ENCODE measurements at regions not wholly inside any gene's neighbourhood (a gene's known extent, or its start where the extent isn't known, plus 50 kb on each side); places are given as distances from the start of the nearest gene placed in this dataset.

- H3K79me1 ChIP-seq (ENCODE audit: low read length): no peaks in the 10 kb centered on the region
- no peak overlapping the region for H3K4ac ChIP-seq (ENCODE audit: low read depth, low read length)
- no peaks in the 10 kb centered on the region for H3K27me3 ChIP-seq (ENCODE audit: insufficient read depth, low read length, poor library complexity)
- H3K4me3 ChIP-seq (ENCODE audit: low read length): no peak overlapping the region
- H2BK120ac ChIP-seq (ENCODE audit: low read depth, low read length): no peak overlapping the region
- whole genome bisulfite sequencing (ENCODE audit: extremely low coverage, insufficient coverage, low lambda C conversion rate): no CpG with 5 or more reads among the region's 1 CpG
- no peak overlapping the region for H2BK15ac ChIP-seq (replicated peaks; ENCODE audit: low read depth)
- no peak overlapping the region for H3K4me2 ChIP-seq (ENCODE audit: low read length)
- H2BK5ac ChIP-seq (ENCODE audit: low read length): no peak overlapping the region
- H3K27ac ChIP-seq (ENCODE audit: low read depth, low read length): no peak overlapping the region
- H3K56ac ChIP-seq (ENCODE audit: low read length): no peak overlapping the region
- H3K36me3 ChIP-seq (ENCODE audit: control insufficient read depth, insufficient read depth, low read length): no peaks in the 10 kb centered on the region
- no peak overlapping the region for H3K23ac ChIP-seq (ENCODE audit: low read length)
- H4K5ac ChIP-seq (ENCODE audit: low read length): no peak overlapping the region
- no peak overlapping the region for H4K8ac ChIP-seq (ENCODE audit: low read depth, low read length)
- H3K4me1 ChIP-seq (ENCODE audit: control insufficient read depth, low read depth, low read length): no peaks in the 10 kb centered on the region
- no peak overlapping the region for H3K18ac ChIP-seq (ENCODE audit: low read length)
- no peaks in the 10 kb centered on the region for H3K79me2 ChIP-seq (ENCODE audit: control insufficient read depth, insufficient read depth, low read length)
- H2AK5ac ChIP-seq (ENCODE audit: low read length): no peak overlapping the region
- no peak for DNase-seq
- H3K9ac ChIP-seq (ENCODE audit: low read length): no peak overlapping the region
These were observed 1573.4 kb downstream of the EFNA5 start for GRCh38 chr5:106097340-106097739.

- Histone ChIP-seq H3K27ac (ENCODE audit: low read depth, low read length) (no peak overlapping the region), H3K4me2 (ENCODE audit: low read length) (no peak overlapping the region), H3K79me2 (ENCODE audit: control insufficient read depth, insufficient read depth, low read length) (no peaks in the 10 kb centered on the region), H3K79me1 (ENCODE audit: low read length) (no peaks in the 10 kb centered on the region), H3K4ac (ENCODE audit: low read depth, low read length) (no peak overlapping the region), H4K5ac (ENCODE audit: low read length) (no peak overlapping the region), H2AK5ac (ENCODE audit: low read length) (no peak overlapping the region), H3K18ac (ENCODE audit: low read length) (no peak overlapping the region), H2BK5ac (ENCODE audit: low read length) (no peak overlapping the region), H3K56ac (ENCODE audit: low read length) (no peak overlapping the region), H3K4me3 (ENCODE audit: low read length) (no peak overlapping the region), H4K8ac (ENCODE audit: low read depth, low read length) (no peak overlapping the region), H3K9ac (ENCODE audit: low read length) (no peak overlapping the region), H3K36me3 (ENCODE audit: control insufficient read depth, insufficient read depth, low read length) (no peaks in the 10 kb centered on the region), H2BK15ac (replicated peaks; ENCODE audit: low read depth) (no peak overlapping the region), H3K27me3 (ENCODE audit: insufficient read depth, low read length, poor library complexity) (no peaks in the 10 kb centered on the region), H3K4me1 (ENCODE audit: control insufficient read depth, low read depth, low read length) (no peaks in the 10 kb centered on the region), H2BK120ac (ENCODE audit: low read depth, low read length) (no peak overlapping the region), H3K23ac (ENCODE audit: low read length) (no peak overlapping the region)
- DNase-seq: no peak
These were observed 1575.9 kb downstream of the EFNA5 start for GRCh38 chr5:106094839-106095238.

GRCh38 chr5:106094204-106094607 lies 1576.5 kb downstream of the EFNA5 start:
- no peaks in the 10 kb centered on the region for H3K79me1 ChIP-seq (ENCODE audit: low read length)
- no peak overlapping the region for H3K4me3 ChIP-seq (ENCODE audit: low read length)
- no peak overlapping the region for H3K56ac ChIP-seq (ENCODE audit: low read length)
- H4K5ac ChIP-seq (ENCODE audit: low read length): no peak overlapping the region
- DNase-seq: peak; percentile 10
- H3K9ac ChIP-seq (ENCODE audit: low read length): no peak overlapping the region
- H3K4ac ChIP-seq (ENCODE audit: low read depth, low read length): no peak overlapping the region
- no peaks in the 10 kb centered on the region for H3K4me1 ChIP-seq (ENCODE audit: control insufficient read depth, low read depth, low read length)
- H2AK5ac ChIP-seq (ENCODE audit: low read length): no peak overlapping the region
- no peaks in the 10 kb centered on the region for H3K79me2 ChIP-seq (ENCODE audit: control insufficient read depth, insufficient read depth, low read length)
- no peaks in the 10 kb centered on the region for H3K27me3 ChIP-seq (ENCODE audit: insufficient read depth, low read length, poor library complexity)
- H3K23ac ChIP-seq (ENCODE audit: low read length): no peak overlapping the region
- no peak overlapping the region for H3K27ac ChIP-seq (ENCODE audit: low read depth, low read length)
- no CpG with 5 or more reads among the region's 4 CpGs for WGBS (ENCODE audit: extremely low coverage, insufficient coverage, low lambda C conversion rate)
- H2BK15ac ChIP-seq (replicated peaks; ENCODE audit: low read depth): no peak overlapping the region
- H4K8ac ChIP-seq (ENCODE audit: low read depth, low read length): no peak overlapping the region
- H3K4me2 ChIP-seq (ENCODE audit: low read length): no peak overlapping the region
- H3K18ac ChIP-seq (ENCODE audit: low read length): no peak overlapping the region
- no peak overlapping the region for H2BK120ac ChIP-seq (ENCODE audit: low read depth, low read length)
- H2BK5ac ChIP-seq (ENCODE audit: low read length): no peak overlapping the region
- H3K36me3 ChIP-seq (ENCODE audit: control insufficient read depth, insufficient read depth, low read length): no peaks in the 10 kb centered on the region

- WGBS (ENCODE audit: extremely low coverage, insufficient coverage, low lambda C conversion rate): no CpG with 5 or more reads among the region's 1 CpG
- H3K27me3 ChIP-seq (ENCODE audit: insufficient read depth, low read length, poor library complexity): no peaks in the 10 kb centered on the region
- H2BK120ac ChIP-seq (ENCODE audit: low read depth, low read length): no peak overlapping the region
- H3K36me3 ChIP-seq (ENCODE audit: control insufficient read depth, insufficient read depth, low read length): no peaks in the 10 kb centered on the region
- DNase-seq: no peak
- no peak overlapping the region for H3K27ac ChIP-seq (ENCODE audit: low read depth, low read length)
- H3K4me2 ChIP-seq (ENCODE audit: low read length): no peak overlapping the region
- no peak overlapping the region for H2AK5ac ChIP-seq (ENCODE audit: low read length)
- no peak overlapping the region for H3K4me3 ChIP-seq (ENCODE audit: low read length)
- no peak overlapping the region for H4K5ac ChIP-seq (ENCODE audit: low read length)
- no peak overlapping the region for H3K18ac ChIP-seq (ENCODE audit: low read length)
- H2BK5ac ChIP-seq (ENCODE audit: low read length): no peak overlapping the region
- H3K4ac ChIP-seq (ENCODE audit: low read depth, low read length): no peak overlapping the region
- H3K56ac ChIP-seq (ENCODE audit: low read length): no peak overlapping the region
- H3K23ac ChIP-seq (ENCODE audit: low read length): no peak overlapping the region
- no peak overlapping the region for H2BK15ac ChIP-seq (replicated peaks; ENCODE audit: low read depth)
- no peaks in the 10 kb centered on the region for H3K79me2 ChIP-seq (ENCODE audit: control insufficient read depth, insufficient read depth, low read length)
- H3K4me1 ChIP-seq (ENCODE audit: control insufficient read depth, low read depth, low read length): no peaks in the 10 kb centered on the region
- no peak overlapping the region for H3K9ac ChIP-seq (ENCODE audit: low read length)
- H3K79me1 ChIP-seq (ENCODE audit: low read length): no peaks in the 10 kb centered on the region
- H4K8ac ChIP-seq (ENCODE audit: low read depth, low read length): no peak overlapping the region
These were observed 1577.6 kb downstream of the EFNA5 start for GRCh38 chr5:106093134-106093533.

- H3K4me3 ChIP-seq (ENCODE audit: low read length): no peak overlapping the region
- H4K5ac ChIP-seq (ENCODE audit: low read length): no peak overlapping the region
- no peak overlapping the region for H2BK120ac ChIP-seq (ENCODE audit: low read depth, low read length)
- H3K79me1 ChIP-seq (ENCODE audit: low read length): no peaks in the 10 kb centered on the region
- H2AK5ac ChIP-seq (ENCODE audit: low read length): no peak overlapping the region
- no peak overlapping the region for H4K8ac ChIP-seq (ENCODE audit: low read depth, low read length)
- no peak for DNase-seq
- no peaks in the 10 kb centered on the region for H3K36me3 ChIP-seq (ENCODE audit: control insufficient read depth, insufficient read depth, low read length)
- H3K9ac ChIP-seq (ENCODE audit: low read length): no peak overlapping the region
- H3K4ac ChIP-seq (ENCODE audit: low read depth, low read length): no peak overlapping the region
- no peak overlapping the region for H3K23ac ChIP-seq (ENCODE audit: low read length)
- no peak overlapping the region for H2BK15ac ChIP-seq (replicated peaks; ENCODE audit: low read depth)
- H3K27ac ChIP-seq (ENCODE audit: low read depth, low read length): no peak overlapping the region
- no peaks in the 10 kb centered on the region for H3K4me1 ChIP-seq (ENCODE audit: control insufficient read depth, low read depth, low read length)
- no CpG with 5 or more reads among the region's 1 CpG for WGBS (ENCODE audit: extremely low coverage, insufficient coverage, low lambda C conversion rate)
- H2BK5ac ChIP-seq (ENCODE audit: low read length): no peak overlapping the region
- no peaks in the 10 kb centered on the region for H3K27me3 ChIP-seq (ENCODE audit: insufficient read depth, low read length, poor library complexity)
- no peaks in the 10 kb centered on the region for H3K79me2 ChIP-seq (ENCODE audit: control insufficient read depth, insufficient read depth, low read length)
- no peak overlapping the region for H3K4me2 ChIP-seq (ENCODE audit: low read length)
- no peak overlapping the region for H3K56ac ChIP-seq (ENCODE audit: low read length)
- no peak overlapping the region for H3K18ac ChIP-seq (ENCODE audit: low read length)
These were observed 1578.3 kb downstream of the EFNA5 start for GRCh38 chr5:106092455-106092854.

GRCh38 chr5:106089073-106089472 lies 1581.7 kb downstream of the EFNA5 start:
- H2BK120ac ChIP-seq (ENCODE audit: low read depth, low read length): no peak overlapping the region
- H3K4me3 ChIP-seq (ENCODE audit: low read length): no peak overlapping the region
- no peak for DNase-seq
- H3K36me3 ChIP-seq (ENCODE audit: control insufficient read depth, insufficient read depth, low read length): no peaks in the 10 kb centered on the region
- no peak overlapping the region for H2BK5ac ChIP-seq (ENCODE audit: low read length)
- H3K4ac ChIP-seq (ENCODE audit: low read depth, low read length): no peak overlapping the region
- H3K18ac ChIP-seq (ENCODE audit: low read length): no peak overlapping the region
- no peak overlapping the region for H3K27ac ChIP-seq (ENCODE audit: low read depth, low read length)
- no peak overlapping the region for H2AK5ac ChIP-seq (ENCODE audit: low read length)
- H3K79me2 ChIP-seq (ENCODE audit: control insufficient read depth, insufficient read depth, low read length): no peaks in the 10 kb centered on the region
- no peak overlapping the region for H3K23ac ChIP-seq (ENCODE audit: low read length)
- H4K5ac ChIP-seq (ENCODE audit: low read length): no peak overlapping the region
- H3K9ac ChIP-seq (ENCODE audit: low read length): no peak overlapping the region
- H3K56ac ChIP-seq (ENCODE audit: low read length): no peak overlapping the region
- H3K79me1 ChIP-seq (ENCODE audit: low read length): no peaks in the 10 kb centered on the region
- H2BK15ac ChIP-seq (replicated peaks; ENCODE audit: low read depth): no peak overlapping the region
- H4K8ac ChIP-seq (ENCODE audit: low read depth, low read length): no peak overlapping the region
- H3K27me3 ChIP-seq (ENCODE audit: insufficient read depth, low read length, poor library complexity): no peaks in the 10 kb centered on the region
- H3K4me1 ChIP-seq (ENCODE audit: control insufficient read depth, low read depth, low read length): no peaks in the 10 kb centered on the region
- H3K4me2 ChIP-seq (ENCODE audit: low read length): no peak overlapping the region
